Gastroesophageal sphincter (tissue), 3 donors: ENCODE measurements at regions not wholly inside any gene's neighbourhood (a gene's known extent, or its start where the extent isn't known, plus 50 kb on each side); places are given as distances from the start of the nearest gene placed in this dataset.

Experiments
- EP300 ChIP-seq: sonication (generic); formaldehyde crosslinking; IDR thresholded peaks from one replicate; pipeline ENCODE4 v1.6.1; 2017; ENCODE audit warnings: antibody characterized with exemption, mild to moderate bottlenecking
- POLR2A ChIP-seq, 2 donors: fragments of 450-650 bp; IDR thresholded peaks; one replicate each; pipeline ENCODE4 v1.6.1; 2017; ENCODE audit warnings: antibody characterized with exemption in 2 of 2, mild to moderate bottlenecking in 2 of 2, moderate library complexity in 1 of 2
- POLR2AphosphoS5 ChIP-seq: sonication (generic); formaldehyde crosslinking; IDR thresholded peaks from one replicate; pipeline ENCODE4 v1.6.1; 2017; ENCODE audit warnings: antibody characterized with exemption
- TF ChIP-seq, protein P1 (sequence below), 4 experiments: fragments of 200-600 bp in 2 of 4; fragments of 450-650 bp in 2 of 4; sonication (generic) in 1 of 4; IDR thresholded peaks; one replicate each; pipeline ENCODE4 v1.5.1; 2017 to 2019; ENCODE audit warnings: antibody characterized with exemption in 4 of 4, mild to moderate bottlenecking in 2 of 4, moderate library complexity in 2 of 4

DNA sequence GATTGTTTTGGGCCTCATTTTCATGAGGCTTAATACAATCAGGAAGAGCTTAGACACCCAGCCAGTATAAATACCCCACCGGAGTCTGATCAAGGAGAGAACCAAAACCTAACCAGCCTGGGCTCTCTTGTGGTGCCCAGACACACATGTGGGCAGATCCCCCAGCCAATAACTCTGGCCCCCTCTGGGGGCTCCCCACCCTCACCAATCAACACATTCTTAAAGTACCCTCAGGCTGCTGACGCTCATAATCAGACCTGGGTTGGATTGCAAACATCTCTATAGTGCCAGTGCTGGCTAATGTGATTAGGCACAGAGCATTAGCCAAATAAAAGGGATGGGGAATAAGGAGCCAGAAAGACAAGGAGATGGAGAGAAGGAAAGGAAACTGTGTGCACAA lies 329.6 kb downstream of the BCL11A start:
- TF ChIP-seq, protein P1, sequence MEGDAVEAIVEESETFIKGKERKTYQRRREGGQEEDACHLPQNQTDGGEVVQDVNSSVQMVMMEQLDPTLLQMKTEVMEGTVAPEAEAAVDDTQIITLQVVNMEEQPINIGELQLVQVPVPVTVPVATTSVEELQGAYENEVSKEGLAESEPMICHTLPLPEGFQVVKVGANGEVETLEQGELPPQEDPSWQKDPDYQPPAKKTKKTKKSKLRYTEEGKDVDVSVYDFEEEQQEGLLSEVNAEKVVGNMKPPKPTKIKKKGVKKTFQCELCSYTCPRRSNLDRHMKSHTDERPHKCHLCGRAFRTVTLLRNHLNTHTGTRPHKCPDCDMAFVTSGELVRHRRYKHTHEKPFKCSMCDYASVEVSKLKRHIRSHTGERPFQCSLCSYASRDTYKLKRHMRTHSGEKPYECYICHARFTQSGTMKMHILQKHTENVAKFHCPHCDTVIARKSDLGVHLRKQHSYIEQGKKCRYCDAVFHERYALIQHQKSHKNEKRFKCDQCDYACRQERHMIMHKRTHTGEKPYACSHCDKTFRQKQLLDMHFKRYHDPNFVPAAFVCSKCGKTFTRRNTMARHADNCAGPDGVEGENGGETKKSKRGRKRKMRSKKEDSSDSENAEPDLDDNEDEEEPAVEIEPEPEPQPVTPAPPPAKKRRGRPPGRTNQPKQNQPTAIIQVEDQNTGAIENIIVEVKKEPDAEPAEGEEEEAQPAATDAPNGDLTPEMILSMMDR (IDR thresholded peaks at IDR 0.05), result no peak
- TF ChIP-seq POLR2A (IDR thresholded peaks at IDR 0.05) (no peak), POLR2AphosphoS5 (no peak), EP300 (no peak)
